Activated T-helper 9 cell treated with anti-CD3 and anti-CD28 coated beads, Interleukin-2, amount 50 U/mL, for 16 hours (primary cell): ENCODE measurements at regions not wholly inside any gene's neighbourhood (a gene's known extent, or its start where the extent isn't known, plus 50 kb on each side); places are given as distances from the start of the nearest gene placed in this dataset.

ENCODE experiments used
- DNase-seq: peaks from one replicate; pipeline ENCODE4 v3.0.0-alpha.2; 2020; ENCODE audit warnings: low read depth

GRCh38 chr10:90975096-90975495 is 54.2 kb upstream of the ANKRD1 start:
- DNase-seq, result no peak

- DNase-seq, result no peak
Observed at GRCh38 chr10:90977162-90977854, 56.4 kb upstream of the ANKRD1 start.

DNA sequence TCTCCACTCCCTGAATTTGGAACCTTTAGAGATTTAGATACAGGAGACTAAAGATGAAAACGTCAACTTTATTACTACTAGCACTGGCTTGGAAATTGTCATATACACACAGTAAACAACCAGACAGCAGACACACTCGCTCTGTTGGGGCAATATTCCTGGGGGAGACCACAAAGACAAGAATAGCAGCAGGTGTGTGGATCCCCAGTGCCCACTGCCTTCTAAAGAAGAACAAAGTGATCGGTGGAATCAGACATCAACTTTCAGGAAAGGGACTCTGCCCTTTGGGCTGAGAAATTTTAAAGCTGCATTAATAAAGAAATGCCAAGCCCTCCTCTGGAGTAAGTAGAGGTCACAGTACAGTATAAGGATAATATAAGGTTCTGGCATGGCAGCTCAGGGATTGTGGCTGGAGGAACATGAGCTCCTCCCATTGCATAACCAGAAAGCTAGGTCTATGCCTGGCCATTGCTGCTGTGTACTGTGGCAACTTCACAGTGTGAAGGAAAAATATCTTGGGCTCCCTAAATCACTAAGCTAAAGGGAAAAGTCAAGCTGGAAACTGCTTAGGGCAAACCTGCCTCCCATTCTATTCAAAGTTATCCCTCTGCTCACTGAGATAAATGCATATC is 57.1 kb upstream of the ANKRD1 start:
- DNase-seq, result no peak

DNA sequence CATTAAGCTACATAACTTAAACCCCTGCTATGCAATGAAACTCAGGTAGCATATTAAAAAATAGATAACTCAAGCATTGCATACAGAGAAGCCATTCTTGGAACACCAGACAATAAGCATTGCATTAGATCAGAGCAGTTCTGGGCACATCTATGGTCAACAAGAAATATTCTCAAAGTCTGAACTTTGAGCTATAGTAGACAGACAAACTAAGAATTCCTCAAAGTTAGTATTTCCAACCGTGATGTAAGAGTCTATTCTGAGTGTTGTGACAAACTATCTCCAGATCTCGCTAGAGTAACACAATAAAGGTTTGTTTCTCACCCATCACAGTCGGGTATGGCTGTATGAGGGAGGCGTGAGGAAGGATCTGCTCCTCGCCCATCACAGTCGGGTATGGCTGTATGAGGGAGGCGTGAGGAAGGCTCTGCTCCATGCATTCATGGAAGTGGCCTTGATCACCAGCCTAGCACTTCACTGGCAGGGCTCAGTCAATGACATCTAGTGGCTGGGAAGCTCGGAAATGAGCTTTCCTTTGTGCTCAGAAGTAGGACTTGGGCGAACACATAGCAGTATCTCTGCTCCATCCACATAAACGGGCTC is 61.6 kb upstream of the ANKRD1 start:
- DNase-seq, result no peak

DNA sequence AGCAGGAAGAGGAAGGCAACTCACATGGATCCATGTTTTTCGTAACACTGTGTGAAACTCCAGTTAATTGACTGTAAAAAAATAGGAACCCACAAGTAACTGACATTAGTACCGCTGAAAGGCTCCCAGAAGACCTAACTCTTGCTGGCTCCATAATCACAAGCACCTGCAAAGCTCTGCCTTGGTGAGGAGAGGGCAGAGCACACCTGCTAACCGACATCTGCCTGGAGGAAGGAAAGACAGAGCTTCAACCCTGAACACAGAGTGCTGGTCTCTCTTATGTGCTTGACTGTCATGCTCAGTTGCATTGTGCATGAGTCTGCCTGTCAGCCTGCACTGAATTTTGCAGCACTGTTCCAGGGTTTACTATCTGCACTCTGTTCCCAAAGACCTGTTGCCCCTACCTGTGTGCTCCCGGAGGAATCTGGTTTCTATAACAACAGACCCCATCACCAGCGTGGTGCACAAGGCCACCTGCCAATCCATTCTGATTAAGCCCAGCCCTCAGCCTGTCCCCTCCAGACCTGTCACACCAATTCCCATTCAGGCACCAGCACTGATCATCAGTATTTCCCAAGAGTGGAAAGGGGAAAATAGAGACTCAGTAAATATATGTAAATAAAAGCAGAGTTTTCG is 63.1 kb upstream of the ANKRD1 start:
- DNase-seq, result no peak

DNA sequence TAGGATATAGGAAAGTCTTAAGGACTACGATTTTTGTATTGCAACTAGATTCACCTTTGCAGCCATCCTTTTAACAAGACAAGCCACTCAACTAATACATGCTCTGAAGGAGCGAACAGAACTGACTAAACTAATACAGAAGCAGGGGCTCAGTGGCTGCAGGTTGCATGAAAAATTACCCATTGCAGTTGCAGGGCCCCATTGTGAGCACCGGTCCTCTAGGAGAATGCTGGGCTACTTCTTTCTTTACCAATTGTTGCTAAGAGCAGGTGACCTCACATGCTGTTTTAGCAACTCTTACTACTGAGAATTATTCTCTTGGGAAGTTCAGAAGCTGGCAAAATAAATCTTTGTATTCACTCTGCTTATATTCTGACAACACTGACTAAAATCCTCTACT is 64.0 kb upstream of the ANKRD1 start:
- no peak for DNase-seq

DNA sequence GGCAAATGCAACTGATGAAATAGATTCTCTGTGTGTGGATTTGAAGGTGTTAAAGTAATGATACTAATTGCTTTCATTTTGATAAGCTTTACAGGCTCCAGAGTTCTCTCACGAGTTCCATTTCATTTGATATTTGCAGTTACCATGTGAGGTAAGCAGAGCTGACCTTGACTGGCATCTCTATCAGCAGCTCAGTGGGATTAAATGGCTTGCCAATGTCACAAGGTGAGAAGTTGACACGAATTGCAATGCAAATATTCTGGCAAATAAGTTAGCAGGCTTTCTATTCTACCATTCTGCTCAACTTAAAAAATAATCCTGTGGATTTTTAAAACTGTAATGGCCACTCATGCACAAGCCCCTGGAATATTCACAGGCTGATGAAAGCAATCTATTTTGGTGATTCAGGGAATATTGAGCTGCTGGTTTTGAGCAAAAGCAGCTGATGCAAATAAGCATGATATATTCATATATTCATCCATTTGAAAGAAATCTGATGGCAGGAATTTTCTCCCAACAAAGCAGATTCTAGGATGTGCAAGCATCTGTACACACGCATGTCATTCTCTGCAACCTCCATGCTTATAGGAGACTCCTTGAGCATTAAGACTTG is 64.5 kb upstream of the ANKRD1 start:
- no peak for DNase-seq

DNA sequence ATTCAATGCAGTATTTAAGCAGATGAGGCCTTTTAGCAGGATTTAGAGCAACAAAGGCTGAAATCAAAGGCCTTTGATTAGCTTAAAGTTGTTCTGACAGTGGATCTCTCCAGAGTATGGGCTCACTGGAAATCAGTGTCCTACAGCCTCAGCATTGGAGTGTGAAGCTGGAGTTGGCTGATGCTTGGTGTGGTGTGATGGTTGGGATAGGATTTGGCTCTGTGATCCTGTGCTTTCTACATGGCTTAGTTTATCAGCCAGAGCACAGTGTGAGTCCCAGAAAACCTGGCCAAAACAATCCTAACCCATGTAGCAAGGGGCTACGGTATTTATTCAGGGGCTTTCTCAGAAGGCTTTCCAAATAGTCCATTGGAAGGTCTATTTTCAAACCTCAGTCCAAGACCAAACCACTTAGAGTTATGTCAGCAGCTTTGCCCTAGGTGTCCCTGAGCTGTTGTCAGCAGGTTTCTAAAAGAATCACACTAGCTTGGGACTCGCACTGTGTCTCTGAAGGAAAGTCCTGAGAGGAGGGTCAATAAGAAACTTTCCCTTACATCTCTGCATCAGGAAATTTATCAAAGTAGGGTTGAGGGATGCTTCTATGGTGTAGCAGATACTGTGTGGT is 65.4 kb upstream of the ANKRD1 start:
- DNase-seq, result no peak

DNA sequence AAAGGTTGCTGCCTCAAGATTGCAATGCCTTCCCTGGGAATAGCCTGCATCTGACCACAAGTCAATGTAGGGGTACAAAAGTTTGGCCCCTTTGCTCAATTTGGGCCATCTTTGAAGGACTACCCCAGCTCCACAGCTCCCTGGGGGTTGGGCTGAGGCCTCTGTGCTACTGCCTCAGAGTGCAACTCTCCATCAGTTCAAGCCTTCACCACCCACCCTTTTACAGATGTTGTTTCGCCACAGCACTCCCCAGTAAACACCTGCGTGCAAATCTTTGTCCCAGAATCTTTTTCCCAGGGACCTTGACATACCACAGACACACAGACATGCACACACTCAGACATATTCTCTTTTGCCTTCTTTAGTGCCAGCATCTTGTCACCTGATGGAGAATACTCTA is 66.0 kb upstream of the ANKRD1 start:
- no peak for DNase-seq

DNA sequence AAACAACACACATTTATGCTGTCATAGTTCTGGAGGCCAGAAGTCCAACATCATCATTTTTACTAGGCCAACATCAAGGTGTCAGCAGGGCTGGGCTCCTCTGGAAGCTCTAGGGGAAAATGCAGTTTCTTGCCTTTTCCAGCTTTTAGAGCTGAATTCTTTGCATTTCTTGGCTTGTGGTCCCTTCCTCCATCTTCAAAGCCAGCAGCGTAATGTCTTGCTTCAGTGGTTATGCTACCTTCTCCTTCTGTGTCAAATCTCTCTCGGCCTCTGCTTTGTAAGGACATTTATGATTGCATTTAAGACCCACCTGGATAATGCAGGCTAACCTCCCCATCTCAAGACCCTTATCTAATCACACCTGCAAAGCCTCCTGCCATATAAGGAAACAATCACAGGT is 66.5 kb upstream of the ANKRD1 start:
- no peak for DNase-seq

DNA sequence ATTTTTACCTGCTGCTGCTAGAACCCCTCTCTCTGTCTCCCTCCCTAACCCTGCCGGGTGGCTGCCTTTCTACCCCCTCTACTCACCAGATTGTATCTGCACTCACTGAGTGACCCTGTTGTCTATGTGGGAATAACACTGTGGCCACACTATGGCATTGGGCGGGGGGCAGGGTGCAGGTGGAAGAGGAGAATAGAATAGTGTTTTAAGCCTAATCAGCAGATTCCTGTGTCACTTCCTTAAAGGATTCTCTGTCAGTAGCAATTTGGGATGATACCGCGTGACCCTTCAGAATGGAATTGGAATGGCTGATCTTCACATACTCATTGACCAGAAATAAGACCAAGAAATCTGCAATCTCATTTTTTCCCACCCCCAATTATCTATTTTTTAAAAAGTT is 67.1 kb upstream of the ANKRD1 start:
- DNase-seq, result no peak

- DNase-seq, result no peak
Observed at GRCh38 chr10:90988802-90989201, 67.9 kb upstream of the ANKRD1 start.

DNA sequence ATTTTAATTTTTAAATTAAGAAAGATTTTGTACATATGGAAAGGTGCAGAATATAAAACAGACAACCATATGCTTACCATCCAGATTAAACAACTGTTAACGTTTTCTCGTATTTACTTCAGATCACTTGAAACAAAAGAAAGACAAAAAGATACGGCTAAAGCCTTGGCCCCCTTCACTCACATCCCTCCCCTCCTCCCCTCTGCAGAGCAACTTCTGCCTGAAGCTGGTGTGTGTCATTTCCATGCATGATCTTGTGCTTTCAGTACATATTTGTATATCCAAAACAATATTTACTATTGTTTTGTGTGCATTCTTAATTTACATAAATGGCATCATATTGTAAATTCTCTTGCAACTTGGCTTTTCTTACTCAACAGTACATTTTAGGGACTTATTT is 68.5 kb upstream of the ANKRD1 start:
- DNase-seq, result no peak

- no peak for DNase-seq
Observed at GRCh38 chr10:90992462-90992861, 71.6 kb upstream of the ANKRD1 start.

DNA sequence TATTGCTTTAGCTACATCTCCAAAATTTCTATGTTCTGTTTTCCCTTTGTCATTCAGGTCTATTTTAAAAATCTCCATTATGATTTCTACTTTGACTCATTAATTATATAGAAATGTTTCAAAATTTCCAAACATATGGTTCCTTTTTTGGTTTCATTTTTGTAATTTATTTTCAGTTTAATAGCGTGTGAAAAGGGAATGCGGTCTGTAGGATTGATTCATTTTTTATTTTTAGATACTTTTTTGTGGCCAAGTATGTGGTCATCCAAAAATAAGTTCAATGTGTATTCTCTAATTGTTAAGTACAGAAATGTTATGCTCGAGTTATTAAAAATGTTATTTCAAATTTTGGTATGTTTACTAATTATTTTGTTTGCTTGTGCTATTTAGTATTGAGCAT is 72.5 kb upstream of the ANKRD1 start:
- DNase-seq, result no peak

DNA sequence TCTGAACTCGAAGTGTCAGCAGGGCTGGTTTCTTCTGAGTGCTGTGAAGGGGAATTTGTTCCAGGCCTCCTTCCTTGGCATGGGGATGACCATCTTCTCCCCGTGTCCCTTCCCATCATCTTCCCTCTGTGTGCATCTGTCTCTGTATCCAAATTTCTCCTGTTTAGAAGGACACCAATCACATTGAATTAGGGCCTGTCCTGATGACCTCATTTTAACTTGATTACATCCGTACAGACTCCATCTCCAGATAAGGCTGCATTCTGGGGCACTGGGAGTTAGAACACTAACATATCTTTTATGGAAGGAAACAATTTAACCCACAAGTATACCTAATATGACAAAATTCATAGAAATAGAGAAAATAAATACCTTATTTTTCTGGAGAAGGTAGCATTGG is 76.8 kb upstream of the ANKRD1 start:
- DNase-seq, result no peak

DNA sequence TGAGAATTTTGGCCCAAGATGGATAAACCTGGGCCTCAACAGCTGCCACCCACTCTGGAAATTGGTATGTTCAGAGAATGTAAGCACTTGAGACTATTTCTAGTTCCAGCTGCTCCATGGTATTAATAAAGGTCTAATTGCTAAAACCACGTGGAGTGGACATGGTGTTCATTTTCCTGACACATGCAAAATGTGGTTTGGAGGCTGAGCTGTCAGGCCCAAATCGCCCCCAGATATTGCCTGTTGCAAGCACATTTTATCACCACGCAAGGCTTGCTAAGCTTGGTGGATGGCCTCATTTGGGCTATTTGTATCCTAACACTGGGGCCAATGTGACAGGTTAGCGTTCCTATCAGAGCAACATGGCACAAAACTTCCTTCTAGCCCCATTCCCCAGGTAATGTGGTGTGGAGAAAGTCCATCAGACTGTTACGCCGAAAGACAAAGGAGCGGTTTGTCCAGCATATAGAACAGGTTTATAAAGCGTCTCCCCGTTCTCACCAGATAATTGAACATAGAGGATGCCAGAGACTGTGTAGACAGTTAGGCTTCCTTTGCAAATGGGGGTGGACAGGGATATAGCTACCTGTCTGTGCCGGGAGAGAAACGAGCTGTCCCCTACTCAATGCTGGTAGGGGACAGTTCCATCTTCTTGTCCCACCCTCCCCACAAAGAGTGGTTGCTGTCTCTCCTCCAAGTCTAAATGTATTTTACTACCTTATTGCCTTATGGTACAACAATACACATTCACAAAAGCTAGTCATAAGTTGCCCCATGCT is 78.0 kb upstream of the ANKRD1 start:
- no peak for DNase-seq

GRCh38 chr10:90999512-91000172 is 78.8 kb upstream of the ANKRD1 start:
- no peak for DNase-seq

- DNase-seq, result no peak
Observed at GRCh38 chr10:91000470-91000869, 79.6 kb upstream of the ANKRD1 start.

DNA sequence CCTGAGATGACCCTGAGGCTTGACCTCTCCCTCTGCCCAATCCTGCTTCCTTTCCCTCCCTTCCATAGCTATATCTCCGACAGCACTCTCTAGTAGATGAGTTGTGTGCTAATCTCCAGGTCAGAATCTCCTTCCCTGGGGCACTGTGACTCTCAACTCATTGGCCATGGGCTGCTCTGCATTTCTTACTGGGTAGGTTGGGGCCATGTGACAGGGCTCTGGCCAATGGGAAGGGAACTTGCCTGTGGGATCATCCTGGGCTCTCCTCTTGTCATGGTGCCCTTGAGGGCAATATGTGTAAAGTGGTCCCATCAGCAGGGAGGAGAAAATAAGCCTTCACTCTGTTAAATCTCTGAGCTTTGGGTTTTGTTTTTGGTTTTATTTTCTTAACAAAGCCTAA is 80.1 kb upstream of the ANKRD1 start:
- no peak for DNase-seq

- no peak for DNase-seq
Observed at GRCh38 chr10:91002656-91003055, 81.8 kb upstream of the ANKRD1 start.
